NB4 (cell line): ENCODE measurements at regions not wholly inside any gene's neighbourhood (a gene's known extent, or its start where the extent isn't known, plus 50 kb on each side); places are given as distances from the start of the nearest gene placed in this dataset.
"Not testable (repeated sequence)": the region's sequence is repeated elsewhere in the genome, so short reads cannot be mapped to it uniquely, and the experiment has no call there.

Source experiments
- DNase-seq: peaks from one replicate; pipeline ENCODE4 v3.0.0; 2010; ENCODE audit warnings: low read depth
- H3K4me3 ChIP-seq: one replicate; pipeline ENCODE4 v1.5.1; 2011; ENCODE audit warnings: mild to moderate bottlenecking, low read depth, low read length, moderate library complexity
- CTCF ChIP-seq: IDR thresholded peaks from one replicate; pipeline ENCODE4 v1.5.1; 2012; ENCODE audit warnings: low read depth, low read length
- MAX ChIP-seq: IDR thresholded peaks from 2 replicates; pipeline ENCODE4 v1.6.1; 2011; ENCODE audit warnings: low read depth, low read length
- MYC ChIP-seq: IDR thresholded peaks from 2 replicates; pipeline ENCODE4 v1.6.1; 2011; ENCODE audit warnings: low read depth, low read length
- POLR2A ChIP-seq: IDR thresholded peaks from 2 replicates; pipeline ENCODE4 v1.6.1; 2011; ENCODE audit warnings: mild to moderate bottlenecking; ENCODE audit not compliant: insufficient read length; ENCODE audit errors: extremely low read depth

- no peak for DNase-seq
- H3K4me3 ChIP-seq: no peak overlapping the region
- TF ChIP-seq MYC: no peak
- TF ChIP-seq MAX: no peak
- TF ChIP-seq CTCF: no peak
- no peak for TF ChIP-seq POLR2A
These were observed 1021.2 kb downstream of the PCDH7 start for GRCh38 chr4:31741326-31741725.

DNA sequence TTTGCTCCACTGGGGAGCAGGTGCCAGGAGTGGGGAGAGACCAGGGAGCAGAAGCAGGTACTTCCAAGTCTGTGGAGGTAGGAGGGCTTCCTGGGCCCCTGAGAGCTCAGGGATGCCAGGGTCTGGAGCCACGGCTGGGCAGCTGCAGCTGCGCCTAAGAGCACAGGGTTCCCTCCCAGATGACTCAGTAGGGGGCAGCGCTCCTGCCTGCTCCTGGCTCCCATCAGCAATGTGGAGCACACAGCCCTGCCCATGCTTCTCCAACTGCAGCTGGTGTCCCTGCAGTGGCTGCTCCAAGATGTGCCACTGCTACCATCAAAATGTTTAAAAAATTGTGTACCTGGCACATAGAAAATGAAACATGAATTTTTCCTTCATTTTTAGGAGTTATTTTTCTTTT lies 1028.2 kb downstream of the PCDH7 start:
- TF ChIP-seq CTCF (peak; percentile 13), POLR2A (no peak)
- no peak overlapping the region for H3K4me3 ChIP-seq
- DNase-seq: peak; percentile 15

DNA sequence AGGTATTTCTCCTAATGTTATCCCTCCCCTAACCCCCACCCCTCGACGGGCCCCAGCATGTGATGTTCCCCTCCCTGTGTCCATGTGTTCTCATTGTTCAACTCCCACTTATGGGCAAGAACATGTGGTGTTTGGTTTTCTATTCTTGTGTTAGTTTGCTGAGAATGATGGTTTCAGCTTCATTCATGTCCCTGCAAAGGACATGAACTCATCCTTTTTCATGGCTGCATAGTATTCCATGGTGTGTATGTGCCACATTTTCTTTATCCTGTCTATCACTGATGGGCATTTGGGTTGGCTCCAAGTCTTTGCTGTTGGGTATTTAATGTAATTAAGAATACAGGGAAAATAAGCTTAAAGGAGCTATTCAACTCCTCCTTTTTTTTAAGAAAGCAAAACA lies 1030.4 kb downstream of the PCDH7 start:
- H3K4me3 ChIP-seq, DNase-seq: not testable (repeated sequence)

GRCh38 chr4:31755751-31756150 lies 1035.6 kb downstream of the PCDH7 start:
- TF ChIP-seq MAX (no peak), MYC (no peak), CTCF (no peak), POLR2A (no peak)
- DNase-seq: no peak
- H3K4me3 ChIP-seq: no peak overlapping the region

GRCh38 chr4:31768756-31769155 lies 1048.6 kb downstream of the PCDH7 start:
- TF ChIP-seq MYC: no peak
- TF ChIP-seq MAX: no peak
- no peak for TF ChIP-seq CTCF
- TF ChIP-seq POLR2A: no peak
- H3K4me3 ChIP-seq: no peak overlapping the region
- no peak for DNase-seq

GRCh38 chr4:31783311-31783710 lies 1063.1 kb downstream of the PCDH7 start:
- no peak overlapping the region for H3K4me3 ChIP-seq
- TF ChIP-seq POLR2A: no peak
- no peak for TF ChIP-seq CTCF
- no peak for TF ChIP-seq MAX
- no peak for TF ChIP-seq MYC
- no peak for DNase-seq

- no peak overlapping the region for H3K4me3 ChIP-seq
- no peak for DNase-seq
- TF ChIP-seq CTCF: no peak
- TF ChIP-seq MAX: no peak
- no peak for TF ChIP-seq MYC
- no peak for TF ChIP-seq POLR2A
These were observed 1064.4 kb downstream of the PCDH7 start for GRCh38 chr4:31784558-31784957.
